HL-60 (cell line): ENCODE measurements at regions not wholly inside any gene's neighbourhood (a gene's known extent, or its start where the extent isn't known, plus 50 kb on each side); places are given as distances from the start of the nearest gene placed in this dataset.

Source experiments
- CTCF ChIP-seq: IDR thresholded peaks from one replicate; pipeline ENCODE4 v1.5.1; 2011; ENCODE audit warnings: low read length, control low read depth, inconsistent platforms; ENCODE audit not compliant: insufficient read depth
- GABPA ChIP-seq: IDR thresholded peaks from 2 replicates; pipeline ENCODE4 v1.6.1; 2012; ENCODE audit warnings: low read depth
- POLR2AphosphoS5 ChIP-seq: IDR thresholded peaks from 2 replicates; pipeline ENCODE4 v1.6.1; 2012; ENCODE audit warnings: low read depth
- SPI1 ChIP-seq: IDR thresholded peaks from 2 replicates; pipeline ENCODE4 v1.6.1; 2012; ENCODE audit warnings: low read depth, mild to moderate bottlenecking, borderline replicate concordance
- TF ChIP-seq, protein P1 (sequence below): IDR thresholded peaks from 2 replicates; pipeline ENCODE4 v1.6.1; 2012; ENCODE audit warnings: low read depth; ENCODE audit not compliant: insufficient replicate concordance

- TF ChIP-seq CTCF = no peak
- TF ChIP-seq POLR2AphosphoS5 = no peak
- no peak for TF ChIP-seq GABPA
- TF ChIP-seq, protein P1, sequence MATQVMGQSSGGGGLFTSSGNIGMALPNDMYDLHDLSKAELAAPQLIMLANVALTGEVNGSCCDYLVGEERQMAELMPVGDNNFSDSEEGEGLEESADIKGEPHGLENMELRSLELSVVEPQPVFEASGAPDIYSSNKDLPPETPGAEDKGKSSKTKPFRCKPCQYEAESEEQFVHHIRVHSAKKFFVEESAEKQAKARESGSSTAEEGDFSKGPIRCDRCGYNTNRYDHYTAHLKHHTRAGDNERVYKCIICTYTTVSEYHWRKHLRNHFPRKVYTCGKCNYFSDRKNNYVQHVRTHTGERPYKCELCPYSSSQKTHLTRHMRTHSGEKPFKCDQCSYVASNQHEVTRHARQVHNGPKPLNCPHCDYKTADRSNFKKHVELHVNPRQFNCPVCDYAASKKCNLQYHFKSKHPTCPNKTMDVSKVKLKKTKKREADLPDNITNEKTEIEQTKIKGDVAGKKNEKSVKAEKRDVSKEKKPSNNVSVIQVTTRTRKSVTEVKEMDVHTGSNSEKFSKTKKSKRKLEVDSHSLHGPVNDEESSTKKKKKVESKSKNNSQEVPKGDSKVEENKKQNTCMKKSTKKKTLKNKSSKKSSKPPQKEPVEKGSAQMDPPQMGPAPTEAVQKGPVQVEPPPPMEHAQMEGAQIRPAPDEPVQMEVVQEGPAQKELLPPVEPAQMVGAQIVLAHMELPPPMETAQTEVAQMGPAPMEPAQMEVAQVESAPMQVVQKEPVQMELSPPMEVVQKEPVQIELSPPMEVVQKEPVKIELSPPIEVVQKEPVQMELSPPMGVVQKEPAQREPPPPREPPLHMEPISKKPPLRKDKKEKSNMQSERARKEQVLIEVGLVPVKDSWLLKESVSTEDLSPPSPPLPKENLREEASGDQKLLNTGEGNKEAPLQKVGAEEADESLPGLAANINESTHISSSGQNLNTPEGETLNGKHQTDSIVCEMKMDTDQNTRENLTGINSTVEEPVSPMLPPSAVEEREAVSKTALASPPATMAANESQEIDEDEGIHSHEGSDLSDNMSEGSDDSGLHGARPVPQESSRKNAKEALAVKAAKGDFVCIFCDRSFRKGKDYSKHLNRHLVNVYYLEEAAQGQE = no peak
- TF ChIP-seq SPI1 = no peak
These were observed 141.7 kb downstream of the MACC1 start for GRCh38 chr7:20075440-20075839.
